ENCODE measurements at regions not wholly inside any gene's neighbourhood (a gene's known extent, or its start where the extent isn't known, plus 50 kb on each side); places are given as distances from the start of the nearest gene placed in this dataset.

GRCh38 chr12:42683933-42684801 lies 94.6 kb upstream of the PRICKLE1 start:
- DNase-seq (ENCODE audit: insufficient read length, low spot score) (no peak), FAIRE-seq (no peak)
- TF ChIP-seq CTCF (IDR thresholded peaks at IDR 0.05; ENCODE audit: insufficient read depth, missing control alignments): no peak

GRCh38 chr12:42683266-42683665 lies 93.7 kb upstream of the PRICKLE1 start:
- FAIRE-seq: no peak
- no peak for TF ChIP-seq CTCF (IDR thresholded peaks at IDR 0.05; ENCODE audit: insufficient read depth, missing control alignments)
- no peak for DNase-seq (ENCODE audit: insufficient read length, low spot score)

- no peak for TF ChIP-seq CTCF (IDR thresholded peaks at IDR 0.05; ENCODE audit: insufficient read depth, missing control alignments)
- no peak for FAIRE-seq
- no peak for DNase-seq (ENCODE audit: insufficient read length, low spot score)
Measured at GRCh38 chr12:42679466-42679865, 89.9 kb upstream of the PRICKLE1 start.

- DNase-seq (ENCODE audit: insufficient read length, low spot score): no peak
- FAIRE-seq: no peak
- no peak for TF ChIP-seq CTCF (IDR thresholded peaks at IDR 0.05; ENCODE audit: insufficient read depth, missing control alignments)
Measured at GRCh38 chr12:42677461-42677860, 87.9 kb upstream of the PRICKLE1 start.

- no peak for FAIRE-seq
- no peak for TF ChIP-seq CTCF (IDR thresholded peaks at IDR 0.05; ENCODE audit: insufficient read depth, missing control alignments)
- DNase-seq (ENCODE audit: insufficient read length, low spot score): no peak
Measured at GRCh38 chr12:42673535-42673934, 84.0 kb upstream of the PRICKLE1 start.

GRCh38 chr12:42670719-42671118 lies 81.2 kb upstream of the PRICKLE1 start:
- no peak for FAIRE-seq
- no peak for DNase-seq (ENCODE audit: insufficient read length, low spot score)
- TF ChIP-seq CTCF (IDR thresholded peaks at IDR 0.05; ENCODE audit: insufficient read depth, missing control alignments): no peak

- FAIRE-seq: no peak
- DNase-seq (ENCODE audit: insufficient read length, low spot score): no peak
- TF ChIP-seq CTCF (IDR thresholded peaks at IDR 0.05; ENCODE audit: insufficient read depth, missing control alignments): no peak
Measured at GRCh38 chr12:42669553-42669952, 80.0 kb upstream of the PRICKLE1 start.
